ENCODE measurements at regions not wholly inside any gene's neighbourhood (a gene's known extent, or its start where the extent isn't known, plus 50 kb on each side); places are given as distances from the start of the nearest gene placed in this dataset.

- no peaks in the 10 kb centered on the region for H3K4me1 ChIP-seq
- no peaks in the 10 kb centered on the region for H3K36me3 ChIP-seq
- H3K9me3 ChIP-seq: no peaks in the 10 kb centered on the region
- no peak overlapping the region for H3K4me3 ChIP-seq
- no peak overlapping the region for H3K27ac ChIP-seq
- DNase-seq (no peak), ATAC-seq (no peak)
- no peaks in the 10 kb centered on the region for H3K27me3 ChIP-seq (ENCODE audit: low read depth)
- TF ChIP-seq, protein P1, sequence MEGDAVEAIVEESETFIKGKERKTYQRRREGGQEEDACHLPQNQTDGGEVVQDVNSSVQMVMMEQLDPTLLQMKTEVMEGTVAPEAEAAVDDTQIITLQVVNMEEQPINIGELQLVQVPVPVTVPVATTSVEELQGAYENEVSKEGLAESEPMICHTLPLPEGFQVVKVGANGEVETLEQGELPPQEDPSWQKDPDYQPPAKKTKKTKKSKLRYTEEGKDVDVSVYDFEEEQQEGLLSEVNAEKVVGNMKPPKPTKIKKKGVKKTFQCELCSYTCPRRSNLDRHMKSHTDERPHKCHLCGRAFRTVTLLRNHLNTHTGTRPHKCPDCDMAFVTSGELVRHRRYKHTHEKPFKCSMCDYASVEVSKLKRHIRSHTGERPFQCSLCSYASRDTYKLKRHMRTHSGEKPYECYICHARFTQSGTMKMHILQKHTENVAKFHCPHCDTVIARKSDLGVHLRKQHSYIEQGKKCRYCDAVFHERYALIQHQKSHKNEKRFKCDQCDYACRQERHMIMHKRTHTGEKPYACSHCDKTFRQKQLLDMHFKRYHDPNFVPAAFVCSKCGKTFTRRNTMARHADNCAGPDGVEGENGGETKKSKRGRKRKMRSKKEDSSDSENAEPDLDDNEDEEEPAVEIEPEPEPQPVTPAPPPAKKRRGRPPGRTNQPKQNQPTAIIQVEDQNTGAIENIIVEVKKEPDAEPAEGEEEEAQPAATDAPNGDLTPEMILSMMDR (IDR thresholded peaks at IDR 0.05): no peak
- intact Hi-C loops (cut with DNase I): no loop called here
Measured at GRCh38 chr13:30017880-30018279, 167.5 kb upstream of the UBL3 start.

DNA sequence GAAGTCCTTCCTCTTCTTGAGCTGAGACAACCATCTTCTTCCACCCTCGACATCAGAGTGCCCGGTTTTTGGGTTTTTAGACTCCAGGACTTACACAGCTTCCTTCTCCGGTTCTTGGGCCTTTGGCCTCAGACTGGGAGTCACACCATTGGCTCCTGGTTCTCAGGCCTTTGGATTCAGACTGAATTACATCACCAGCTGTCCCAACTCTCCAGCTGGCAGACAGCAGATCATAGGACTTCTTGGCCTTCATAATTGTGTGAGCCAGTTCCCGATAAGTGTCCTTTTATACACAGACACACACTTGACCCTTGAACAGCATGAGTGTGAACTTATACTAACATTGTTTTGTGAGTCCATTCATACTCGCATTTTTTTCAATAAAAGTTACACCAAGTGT lies 166.0 kb upstream of the UBL3 start:
- no peak overlapping the region for H3K27ac ChIP-seq
- H3K36me3 ChIP-seq: no peaks in the 10 kb centered on the region
- H3K27me3 ChIP-seq (ENCODE audit: low read depth): no peaks in the 10 kb centered on the region
- H3K4me1 ChIP-seq: no peaks in the 10 kb centered on the region
- no peak overlapping the region for H3K4me3 ChIP-seq
- intact Hi-C loops (cut with DNase I): no loop called here
- TF ChIP-seq, protein P1 (IDR thresholded peaks at IDR 0.05): no peak
- no peaks in the 10 kb centered on the region for H3K9me3 ChIP-seq
- ATAC-seq (no peak), DNase-seq (no peak)

DNA sequence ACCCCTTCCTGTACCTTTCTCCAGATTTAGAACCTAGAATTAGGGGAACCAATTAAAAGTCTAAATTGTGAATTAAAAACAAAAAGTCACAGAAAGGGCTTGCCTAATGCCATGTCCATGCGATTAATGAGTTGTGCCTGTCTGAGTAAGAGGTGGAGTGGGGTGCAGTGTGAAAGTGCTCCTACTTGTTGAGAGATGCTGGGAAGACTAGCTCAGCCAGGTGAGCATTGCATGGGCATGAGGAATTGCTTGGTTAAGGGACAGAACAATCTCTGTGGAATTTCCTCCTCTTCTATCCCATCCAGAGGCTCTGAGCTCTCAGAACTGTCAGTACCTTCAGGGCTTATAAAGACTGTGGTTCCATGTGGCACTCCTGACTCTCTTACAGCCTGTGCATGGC lies 159.0 kb upstream of the UBL3 start:
- TF ChIP-seq, protein P1 (IDR thresholded peaks at IDR 0.05): no peak
- H3K36me3 ChIP-seq: no peaks in the 10 kb centered on the region
- H3K9me3 ChIP-seq: no peaks in the 10 kb centered on the region
- H3K4me1 ChIP-seq: no peaks in the 10 kb centered on the region
- no peak overlapping the region for H3K27ac ChIP-seq
- H3K27me3 ChIP-seq (ENCODE audit: low read depth): no peaks in the 10 kb centered on the region
- ATAC-seq (no peak), DNase-seq (no peak)
- intact Hi-C loops (cut with DNase I): no loop called here
- no peak overlapping the region for H3K4me3 ChIP-seq

DNA sequence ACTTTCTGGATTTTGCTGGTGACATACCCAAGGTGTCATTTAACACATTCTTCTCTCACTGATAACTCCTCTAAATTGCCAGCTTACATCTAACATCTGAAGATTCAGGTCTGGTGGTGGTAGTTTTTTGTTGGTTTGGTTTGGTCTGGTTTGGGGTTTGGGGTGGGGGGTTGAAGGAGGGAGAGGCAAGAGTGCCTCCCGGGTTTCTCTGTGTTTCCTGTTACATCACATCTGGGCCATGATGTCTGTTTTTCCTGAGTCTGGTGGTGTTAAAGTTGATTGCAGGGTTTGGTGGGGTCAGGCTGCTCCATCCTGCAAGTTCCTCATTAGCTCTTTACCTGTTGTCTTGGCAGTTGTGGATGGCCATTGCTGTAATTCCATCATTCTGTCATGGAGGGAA lies 155.8 kb upstream of the UBL3 start:
- TF ChIP-seq, protein P1 (IDR thresholded peaks at IDR 0.05): no peak
- Histone ChIP-seq H3K4me3 (no peak overlapping the region), H3K36me3 (no peaks in the 10 kb centered on the region), H3K27ac (no peak overlapping the region), H3K27me3 (ENCODE audit: low read depth) (no peaks in the 10 kb centered on the region), H3K9me3 (no peaks in the 10 kb centered on the region), H3K4me1 (no peaks in the 10 kb centered on the region)
- ATAC-seq (no peak), DNase-seq (no peak)
- intact Hi-C loops (cut with DNase I): no loop called here

- Histone ChIP-seq H3K27ac (no peak overlapping the region), H3K36me3 (no peaks in the 10 kb centered on the region), H3K27me3 (ENCODE audit: low read depth) (no peaks in the 10 kb centered on the region), H3K4me1 (no peaks in the 10 kb centered on the region), H3K4me3 (no peak overlapping the region), H3K9me3 (no peaks in the 10 kb centered on the region)
- intact Hi-C loops (cut with DNase I): no loop called here
- ATAC-seq (no peak), DNase-seq (no peak)
- TF ChIP-seq, protein P1 (IDR thresholded peaks at IDR 0.05): no peak
Measured at GRCh38 chr13:30004204-30004603, 153.8 kb upstream of the UBL3 start.

GRCh38 chr13:30002577-30002976 lies 152.2 kb upstream of the UBL3 start:
- H3K4me3 ChIP-seq: no peak overlapping the region
- TF ChIP-seq, protein P1 (IDR thresholded peaks at IDR 0.05): no peak
- DNase-seq (no peak), ATAC-seq (no peak)
- H3K4me1 ChIP-seq: no peaks in the 10 kb centered on the region
- H3K36me3 ChIP-seq: no peaks in the 10 kb centered on the region
- H3K9me3 ChIP-seq: no peaks in the 10 kb centered on the region
- no peaks in the 10 kb centered on the region for H3K27me3 ChIP-seq (ENCODE audit: low read depth)
- intact Hi-C loops (cut with DNase I): no loop called here
- no peak overlapping the region for H3K27ac ChIP-seq

All from lower lobe of right lung (tissue), 2 donors.